ENCODE measurements at regions not wholly inside any gene's neighbourhood (a gene's known extent, or its start where the extent isn't known, plus 50 kb on each side); places are given as distances from the start of the nearest gene placed in this dataset.
"Not testable (repeated sequence)": the region's sequence is repeated elsewhere in the genome, so short reads cannot be mapped to it uniquely, and the experiment has no call there.

DNA sequence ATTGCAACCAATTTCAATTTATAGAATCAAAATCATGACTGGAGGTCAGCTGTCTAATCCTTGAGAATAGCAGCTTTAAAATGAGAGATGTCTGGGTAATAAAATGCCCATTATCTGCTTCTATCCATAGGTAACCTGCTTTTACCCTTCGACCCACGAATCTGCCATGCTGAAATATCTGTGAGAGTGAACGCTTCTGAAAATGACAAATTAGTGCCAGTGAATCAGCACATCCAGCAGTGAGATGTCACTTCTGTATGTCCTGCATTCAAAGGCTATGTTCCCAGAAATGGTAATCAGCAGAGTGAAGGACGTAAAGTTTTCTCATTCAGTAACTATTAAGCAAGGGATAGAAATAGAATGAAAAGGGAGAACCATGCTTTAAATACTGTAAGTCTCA is 532.4 kb upstream of the ITGA1 start:
- Mint-ChIP-seq H3K36me3 (ENCODE audit: low read depth) (no peaks in the 10 kb centered on the region), H3K9me3 (peaks cover 2% of the 10 kb centered on the region), H3K27me3 (ENCODE audit: low read depth) (no peaks in the 10 kb centered on the region), H3K4me1 (ENCODE audit: low read depth) (no peaks in the 10 kb centered on the region), H3K4me3 (no peak overlapping the region), H3K27ac (no peak overlapping the region)
- CTCF ChIA-PET, result no interaction called here
- no peak for DNase-seq
- intact Hi-C loops (cut with micrococcal nuclease), result no loop called here

DNA sequence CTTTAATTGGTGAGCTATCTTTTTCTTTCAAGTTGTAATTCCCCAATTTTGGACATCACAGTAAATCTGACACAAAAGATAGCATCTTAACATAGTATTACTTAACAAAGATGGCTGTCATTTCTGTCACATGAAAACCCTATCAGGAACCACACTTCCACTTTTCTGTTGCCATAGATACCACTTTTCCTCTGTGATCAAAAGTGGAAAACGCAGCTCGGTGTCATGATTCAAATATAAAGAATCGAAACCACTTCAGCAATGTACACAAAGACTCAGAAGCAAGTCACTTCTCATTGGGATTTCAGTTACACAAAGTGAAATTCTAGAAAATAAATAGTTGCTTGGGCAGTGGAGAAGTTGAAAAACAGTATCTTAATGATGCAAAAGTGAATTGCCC is 524.9 kb upstream of the ITGA1 start:
- Mint-ChIP-seq H3K36me3 (ENCODE audit: low read depth) (no peaks in the 10 kb centered on the region), H3K27ac (no peak overlapping the region), H3K9me3 (peaks cover 2% of the 10 kb centered on the region), H3K4me1 (ENCODE audit: low read depth) (no peaks in the 10 kb centered on the region), H3K27me3 (ENCODE audit: low read depth) (no peaks in the 10 kb centered on the region), H3K4me3 (no peak overlapping the region)
- no peak for DNase-seq
- intact Hi-C loops (cut with micrococcal nuclease), result no loop called here
- CTCF ChIA-PET, result no interaction called here

DNA sequence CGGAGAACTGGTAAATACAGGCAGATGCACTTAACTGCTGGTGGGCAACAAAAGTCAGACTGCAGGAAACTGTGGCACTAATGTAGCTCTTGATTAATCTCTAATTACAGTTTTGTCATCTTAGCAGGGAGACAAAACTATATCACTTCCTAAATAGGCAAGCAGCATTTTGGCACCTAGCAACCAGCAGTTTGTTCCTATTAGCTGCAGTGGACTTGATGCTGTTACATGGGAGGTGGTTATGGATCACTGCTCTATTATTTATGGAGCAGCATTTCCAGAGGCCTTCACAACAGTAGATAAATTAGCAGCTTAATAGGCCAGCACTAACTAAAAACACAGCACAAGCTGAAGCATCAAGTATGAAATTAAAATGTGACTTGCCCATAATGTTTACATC is 518.3 kb upstream of the ITGA1 start:
- no peak overlapping the region for H3K4me3 Mint-ChIP-seq
- no peak for DNase-seq
- peaks cover 2% of the 10 kb centered on the region for H3K9me3 Mint-ChIP-seq
- H3K36me3 Mint-ChIP-seq (ENCODE audit: low read depth), result no peaks in the 10 kb centered on the region
- no peaks in the 10 kb centered on the region for H3K4me1 Mint-ChIP-seq (ENCODE audit: low read depth)
- H3K27ac Mint-ChIP-seq, result no peak overlapping the region
- CTCF ChIA-PET, result no interaction called here
- intact Hi-C loops (cut with micrococcal nuclease), result no loop called here
- no peaks in the 10 kb centered on the region for H3K27me3 Mint-ChIP-seq (ENCODE audit: low read depth)

DNA sequence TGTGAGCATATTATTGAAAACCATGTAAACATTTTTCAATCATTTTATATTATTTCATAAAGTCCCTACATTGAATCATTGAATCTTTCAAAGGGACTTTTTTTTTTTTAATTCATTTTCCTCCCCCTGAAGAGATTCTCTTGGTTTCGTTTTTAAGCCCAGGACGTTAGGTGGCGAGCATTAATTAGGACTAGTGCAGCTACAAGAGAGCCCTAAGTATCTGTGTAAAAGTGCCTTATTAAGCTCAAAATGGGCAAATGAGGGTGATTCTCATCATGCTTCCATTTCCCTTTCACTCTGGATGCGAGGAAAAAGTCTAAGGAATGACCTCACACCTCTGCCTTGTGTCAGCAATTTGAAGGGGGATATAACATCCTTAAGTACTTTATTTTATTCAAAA is 517.9 kb upstream of the ITGA1 start:
- Mint-ChIP-seq H3K36me3 (ENCODE audit: low read depth) (no peaks in the 10 kb centered on the region), H3K27ac (no peak overlapping the region), H3K27me3 (ENCODE audit: low read depth) (no peaks in the 10 kb centered on the region), H3K9me3 (peaks cover 2% of the 10 kb centered on the region), H3K4me1 (ENCODE audit: low read depth) (no peaks in the 10 kb centered on the region), H3K4me3 (no peak overlapping the region)
- no peak for DNase-seq
- intact Hi-C loops (cut with micrococcal nuclease), result no loop called here
- CTCF ChIA-PET, result no interaction called here

DNA sequence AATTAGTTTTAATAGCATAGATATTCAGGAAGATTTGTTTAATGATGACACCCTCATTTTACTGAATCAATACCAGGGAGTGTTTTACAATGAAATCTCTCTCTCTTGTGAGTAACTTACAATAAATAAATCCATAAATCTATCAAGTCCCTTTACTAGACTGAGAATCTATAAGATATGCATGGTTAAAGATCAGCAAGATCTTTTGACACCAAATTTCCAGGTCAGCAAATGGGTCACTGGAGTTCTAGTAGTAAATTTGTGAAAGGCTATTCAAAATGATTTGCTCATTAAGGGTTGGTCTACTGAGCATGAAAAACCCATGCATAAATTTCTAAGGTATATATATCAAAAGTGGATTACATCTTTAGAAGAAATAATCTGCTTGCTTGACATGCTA is 512.1 kb upstream of the ITGA1 start:
- Mint-ChIP-seq H3K27ac (no peak overlapping the region), H3K4me3 (no peak overlapping the region), H3K9me3 (peaks cover 5% of the 10 kb centered on the region), H3K4me1 (ENCODE audit: low read depth) (no peaks in the 10 kb centered on the region), H3K27me3 (ENCODE audit: low read depth) (no peaks in the 10 kb centered on the region), H3K36me3 (ENCODE audit: low read depth) (no peaks in the 10 kb centered on the region)
- intact Hi-C loops (cut with micrococcal nuclease), result no loop called here
- no peak for DNase-seq
- CTCF ChIA-PET, result no interaction called here

DNA sequence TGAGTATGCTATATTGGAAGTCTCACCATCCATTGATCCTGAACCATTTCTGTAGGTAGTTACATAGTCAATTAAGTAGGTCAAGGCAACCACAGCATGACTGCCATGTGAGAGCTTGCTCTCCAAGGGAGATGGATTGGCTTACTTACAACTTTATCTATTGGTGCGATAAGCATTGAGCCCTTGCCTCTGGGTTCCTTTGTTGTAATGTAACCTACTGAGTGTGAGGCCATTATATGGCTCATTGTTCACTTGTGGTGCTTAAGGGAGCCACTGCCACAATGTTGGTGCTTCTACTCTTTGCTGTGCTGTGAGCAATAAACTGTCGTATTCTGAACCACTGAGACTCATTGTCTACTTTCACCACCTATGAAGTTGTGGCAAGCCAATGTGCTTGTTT is 510.6 kb upstream of the ITGA1 start:
- CTCF ChIA-PET, result no interaction called here
- no peak for DNase-seq
- no peak overlapping the region for H3K4me3 Mint-ChIP-seq
- intact Hi-C loops (cut with micrococcal nuclease), result no loop called here
- no peaks in the 10 kb centered on the region for H3K36me3 Mint-ChIP-seq (ENCODE audit: low read depth)
- no peak overlapping the region for H3K27ac Mint-ChIP-seq
- H3K9me3 Mint-ChIP-seq, result peaks cover 5% of the 10 kb centered on the region
- no peaks in the 10 kb centered on the region for H3K4me1 Mint-ChIP-seq (ENCODE audit: low read depth)
- H3K27me3 Mint-ChIP-seq (ENCODE audit: low read depth), result no peaks in the 10 kb centered on the region

DNA sequence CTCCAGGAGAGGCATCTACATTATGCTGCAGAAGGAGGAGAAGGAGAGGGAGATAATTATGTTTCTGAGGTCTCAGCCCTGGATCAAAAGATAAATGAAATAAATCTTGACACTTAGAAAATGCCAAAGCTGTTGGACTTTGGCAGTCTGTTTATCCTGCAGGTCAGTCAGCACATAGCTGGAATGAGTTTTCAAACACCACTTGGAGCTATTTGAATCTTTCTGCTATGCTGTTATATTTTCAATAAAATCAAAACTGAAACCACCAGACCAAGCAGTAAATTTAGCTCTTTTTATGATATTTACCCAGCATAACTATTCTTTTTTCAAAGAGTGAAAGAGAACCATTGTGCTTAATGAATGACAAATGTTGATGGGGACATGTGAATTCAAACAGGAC is 505.1 kb upstream of the ITGA1 start:
- Mint-ChIP-seq H3K4me3 (no peak overlapping the region), H3K9me3 (peaks cover 5% of the 10 kb centered on the region), H3K4me1 (ENCODE audit: low read depth) (no peaks in the 10 kb centered on the region), H3K27ac (no peak overlapping the region), H3K36me3 (ENCODE audit: low read depth) (no peaks in the 10 kb centered on the region), H3K27me3 (ENCODE audit: low read depth) (no peaks in the 10 kb centered on the region)
- CTCF ChIA-PET, result no interaction called here
- no peak for DNase-seq
- intact Hi-C loops (cut with micrococcal nuclease), result no loop called here

DNA sequence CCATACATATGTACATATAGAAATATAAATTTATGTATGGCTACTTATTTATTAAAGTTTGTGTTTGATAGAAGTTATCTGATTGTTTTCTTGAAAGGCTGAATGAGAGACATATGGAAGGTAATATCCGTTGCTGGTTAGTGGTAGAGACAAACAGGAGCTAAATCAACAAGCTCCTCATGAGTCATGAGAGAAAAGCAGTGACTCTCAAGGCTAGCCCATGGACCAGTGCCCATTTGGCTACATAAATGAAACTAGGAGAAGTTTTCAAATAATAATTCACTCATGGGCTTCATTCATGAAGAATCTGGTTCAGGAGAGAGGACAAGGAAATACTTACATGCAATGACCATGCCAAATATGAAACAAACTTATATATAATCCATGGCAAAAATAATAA is 504.5 kb upstream of the ITGA1 start:
- H3K9me3 Mint-ChIP-seq, result peaks cover 5% of the 10 kb centered on the region
- H3K27me3 Mint-ChIP-seq (ENCODE audit: low read depth), result no peaks in the 10 kb centered on the region
- CTCF ChIA-PET, result no interaction called here
- no peak for DNase-seq
- no peaks in the 10 kb centered on the region for H3K4me1 Mint-ChIP-seq (ENCODE audit: low read depth)
- no peak overlapping the region for H3K4me3 Mint-ChIP-seq
- intact Hi-C loops (cut with micrococcal nuclease), result no loop called here
- no peaks in the 10 kb centered on the region for H3K36me3 Mint-ChIP-seq (ENCODE audit: low read depth)
- H3K27ac Mint-ChIP-seq, result no peak overlapping the region

DNA sequence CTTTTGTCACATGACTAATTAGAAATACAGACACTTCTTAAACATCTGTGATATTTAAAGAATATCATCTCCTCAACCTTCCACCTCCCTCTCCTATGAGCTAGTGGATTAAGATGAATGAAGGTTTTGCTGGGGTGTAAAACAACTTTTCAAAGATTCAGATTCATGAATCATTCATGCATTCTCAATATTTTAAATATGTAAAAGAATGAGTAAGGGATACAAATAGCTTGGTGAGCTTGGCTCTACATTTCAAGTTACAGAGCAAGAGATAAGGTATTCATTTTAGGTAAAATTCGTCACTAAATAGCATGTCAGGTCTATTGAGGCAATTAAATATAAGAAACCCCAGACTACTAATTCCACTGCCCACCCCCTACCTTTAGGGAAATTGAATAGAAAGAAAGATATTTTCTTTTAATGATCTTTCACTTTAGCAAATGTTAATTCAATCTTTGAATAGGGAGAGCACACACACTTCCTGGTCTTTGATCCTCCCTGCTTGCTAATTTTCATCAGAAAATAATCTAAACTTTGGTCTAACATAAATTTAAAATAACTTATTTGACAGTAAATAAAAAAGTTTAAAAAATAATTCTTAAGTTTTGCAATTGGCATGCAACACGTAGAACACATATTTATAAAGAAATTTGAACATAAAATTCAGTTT is 486.9 kb upstream of the ITGA1 start:
- Mint-ChIP-seq H3K9me3 (peaks cover 19% of the 10 kb centered on the region), H3K27ac (no peak overlapping the region), H3K27me3 (ENCODE audit: low read depth) (no peaks in the 10 kb centered on the region), H3K4me3 (no peak overlapping the region), H3K4me1 (ENCODE audit: low read depth) (no peaks in the 10 kb centered on the region), H3K36me3 (ENCODE audit: low read depth) (no peaks in the 10 kb centered on the region)
- CTCF ChIA-PET, result no interaction called here
- DNase-seq, result no peak
- intact Hi-C loops (cut with micrococcal nuclease), result no loop called here

DNA sequence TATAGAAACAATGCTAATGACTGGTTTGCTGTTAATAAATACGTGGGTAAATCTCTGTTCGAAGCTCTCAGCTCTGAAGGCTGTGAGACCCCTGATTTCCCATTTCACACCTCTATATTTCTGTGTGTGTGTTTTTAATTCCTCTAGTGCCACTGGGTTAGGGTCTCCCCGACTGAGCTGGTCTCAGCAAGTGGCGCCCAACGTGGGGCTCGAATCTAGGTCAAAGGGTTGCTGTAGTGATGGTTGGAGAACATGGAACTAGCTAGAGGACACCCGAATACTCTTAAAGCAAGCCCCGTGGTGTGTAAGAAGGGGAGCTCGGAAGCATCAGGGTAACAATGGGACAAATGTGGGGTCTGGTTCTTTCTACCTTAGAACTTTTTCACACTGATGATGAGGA is 482.9 kb upstream of the ITGA1 start:
- H3K36me3 Mint-ChIP-seq (ENCODE audit: low read depth); H3K4me1 Mint-ChIP-seq (ENCODE audit: low read depth); CTCF ChIA-PET; H3K27ac Mint-ChIP-seq; H3K27me3 Mint-ChIP-seq (ENCODE audit: low read depth); H3K4me3 Mint-ChIP-seq; DNase-seq; intact Hi-C loops (cut with micrococcal nuclease): not testable (repeated sequence)
- peaks cover 24% of the 10 kb centered on the region for H3K9me3 Mint-ChIP-seq

DNA sequence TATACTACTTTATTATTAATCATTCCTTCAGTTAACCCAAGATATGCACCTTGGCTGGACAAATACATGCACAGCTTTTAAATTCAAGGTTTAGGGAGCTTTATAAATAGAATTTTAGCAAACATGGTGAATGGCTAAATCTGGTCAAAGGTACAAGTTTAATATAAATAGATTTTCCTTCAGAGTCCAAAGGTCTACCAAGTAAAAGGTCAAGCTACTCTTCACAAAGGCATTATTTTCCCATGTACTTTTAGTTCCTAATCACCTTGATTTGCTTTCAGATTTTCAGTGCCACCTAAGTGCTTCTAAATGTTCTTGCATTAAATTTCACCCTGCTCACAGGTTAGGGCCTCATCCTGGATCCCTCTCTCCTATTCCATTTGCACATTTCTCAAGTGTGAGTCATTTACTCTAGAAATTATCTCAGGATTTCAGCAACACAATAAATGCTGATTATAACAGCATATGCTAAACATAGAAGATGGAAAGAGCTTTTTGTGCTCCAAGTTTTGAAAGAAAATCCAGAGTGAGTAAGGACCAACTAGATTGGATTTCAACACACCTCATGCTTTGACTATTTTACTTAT is 459.4 kb upstream of the ITGA1 start:
- intact Hi-C loops (cut with micrococcal nuclease), result no loop called here
- H3K4me3 Mint-ChIP-seq, result no peak overlapping the region
- no peak overlapping the region for H3K27ac Mint-ChIP-seq

DNA sequence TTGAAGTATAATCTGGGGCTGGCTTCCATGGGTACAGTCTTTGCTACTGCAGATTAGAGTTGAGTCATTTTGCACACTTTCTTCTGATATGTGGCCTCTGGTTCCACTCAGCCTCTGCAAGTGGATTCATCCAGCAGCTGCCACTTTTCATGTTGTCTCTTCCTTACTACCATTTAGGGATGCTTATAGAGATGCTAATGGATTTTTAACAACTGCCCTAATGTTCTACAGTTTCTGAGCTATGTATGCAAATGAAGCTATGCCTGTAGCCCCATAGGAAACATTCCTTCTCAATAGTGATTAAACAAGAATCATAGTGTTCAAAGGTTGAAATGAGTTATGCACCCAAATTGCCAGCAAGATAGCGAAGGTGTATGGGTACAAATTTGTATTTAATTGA is 456.0 kb upstream of the ITGA1 start:
- Mint-ChIP-seq H3K4me3 (no peak overlapping the region), H3K27ac (no peak overlapping the region), H3K4me1 (ENCODE audit: low read depth) (no peaks in the 10 kb centered on the region), H3K27me3 (ENCODE audit: low read depth) (no peaks in the 10 kb centered on the region), H3K36me3 (ENCODE audit: low read depth) (no peaks in the 10 kb centered on the region), H3K9me3 (peaks cover 5% of the 10 kb centered on the region)
- intact Hi-C loops (cut with micrococcal nuclease), result no loop called here
- DNase-seq, result no peak
- CTCF ChIA-PET, result no interaction called here

More for the DNA sequence above, 459.4 kb upstream of the ITGA1 start:
- DNase-seq, result no peak
- Mint-ChIP-seq H3K9me3 (no peaks in the 10 kb centered on the region), H3K4me1 (ENCODE audit: low read depth) (no peaks in the 10 kb centered on the region), H3K27me3 (ENCODE audit: low read depth) (no peaks in the 10 kb centered on the region), H3K36me3 (ENCODE audit: low read depth) (no peaks in the 10 kb centered on the region)
- CTCF ChIA-PET, result no interaction called here

DNA sequence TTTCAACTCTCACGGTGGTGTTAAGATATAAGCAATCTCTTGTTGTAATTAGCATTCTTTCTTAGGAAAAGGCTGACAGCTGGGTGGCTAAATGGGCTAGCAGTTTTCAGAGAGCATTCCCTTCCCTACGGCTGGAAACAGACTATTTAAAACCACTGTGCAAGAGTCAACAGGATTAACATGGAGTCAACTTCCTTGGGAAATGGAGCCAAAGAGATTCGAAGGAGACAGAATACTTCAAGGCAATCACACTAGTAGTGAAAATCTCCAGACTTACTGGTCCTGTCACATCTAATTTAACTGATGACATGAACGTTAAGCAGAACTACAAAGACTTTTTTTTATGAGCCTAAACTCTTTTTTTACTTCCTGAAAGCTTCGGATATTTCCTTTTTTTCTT is 453.3 kb upstream of the ITGA1 start:
- Mint-ChIP-seq H3K4me3 (no peak overlapping the region), H3K27me3 (ENCODE audit: low read depth) (no peaks in the 10 kb centered on the region), H3K27ac (no peak overlapping the region), H3K36me3 (ENCODE audit: low read depth) (no peaks in the 10 kb centered on the region), H3K4me1 (ENCODE audit: low read depth) (no peaks in the 10 kb centered on the region), H3K9me3 (peaks cover 5% of the 10 kb centered on the region)
- no peak for DNase-seq
- intact Hi-C loops (cut with micrococcal nuclease), result no loop called here
- CTCF ChIA-PET, result no interaction called here
